Calu3 (cell line): ENCODE measurements at regions not wholly inside any gene's neighbourhood (a gene's known extent, or its start where the extent isn't known, plus 50 kb on each side); places are given as distances from the start of the nearest gene placed in this dataset.
"Not testable (repeated sequence)": the region's sequence is repeated elsewhere in the genome, so short reads cannot be mapped to it uniquely, and the experiment has no call there.

Experiments used
- BruUV-seq: library from RNA; stranded (reverse); fragments of 400-500 nt; replicated peaks from 2 replicates; lab custom pipeline; 2021; lab: Mats Ljungman, UMichigan
- CTCF ChIA-PET: fragments of 300-600 bp; sonication (Branson Sonifier 250); formaldehyde crosslinking; loops from one replicate; lab custom pipeline; 2022; ENCODE audit warnings: antibody characterized with exemption; lab: Charles Lee
- DNase-seq: peaks from one replicate; pipeline ENCODE4 v3.0.0; 2022
- H3K27ac Mint-ChIP-seq: one replicate; pipeline ENCODE4 v1.8.0; 2022; ENCODE audit warnings: mixed read lengths; ENCODE audit not compliant: unreplicated experiment
- H3K27me3 Mint-ChIP-seq: one replicate; pipeline ENCODE4 v1.8.0; 2022; ENCODE audit warnings: mixed read lengths; ENCODE audit not compliant: unreplicated experiment
- H3K36me3 Mint-ChIP-seq: one replicate; pipeline ENCODE4 v1.8.0; 2022; ENCODE audit warnings: mild to moderate bottlenecking, moderate library complexity, mixed read lengths; ENCODE audit not compliant: insufficient read depth, unreplicated experiment
- H3K4me1 Mint-ChIP-seq: one replicate; pipeline ENCODE4 v1.8.0; 2022; ENCODE audit warnings: mild to moderate bottlenecking, low read depth, mixed read lengths; ENCODE audit not compliant: unreplicated experiment
- H3K4me3 Mint-ChIP-seq: one replicate; pipeline ENCODE4 v1.8.0; 2022; ENCODE audit warnings: mild to moderate bottlenecking, low read depth, moderate library complexity, mixed read lengths; ENCODE audit not compliant: unreplicated experiment
- H3K9me3 Mint-ChIP-seq: one replicate; pipeline ENCODE4 v1.8.0; 2022; ENCODE audit warnings: low read depth, mixed read lengths; ENCODE audit not compliant: unreplicated experiment
- CTCF ChIP-seq: fragments of 200-600 bp; IDR thresholded peaks from one replicate; pipeline ENCODE4 v1.8.0; 2022; ENCODE audit warnings: antibody characterized with exemption; ENCODE audit not compliant: unreplicated experiment
- intact Hi-C: fragments of 100-400 bp; cut with micrococcal nuclease; formaldehyde crosslinking; loops from one replicate; pipeline ENCODE4 v1.10.0; 2022; ENCODE audit not compliant: unreplicated experiment

- intact Hi-C loops: no loop called here
- DNase-seq: peak; percentile 39
- H3K4me3 Mint-ChIP-seq: peak overlapping the region; percentile 12
- no TSS peak for BruUV-seq
- H3K27me3 Mint-ChIP-seq: no peaks in the 10 kb centered on the region
- CTCF ChIA-PET: no interaction called here
- peaks cover 40% of the 10 kb centered on the region for H3K36me3 Mint-ChIP-seq
- peak overlapping the region; percentile 74 for H3K27ac Mint-ChIP-seq
- no peak for TF ChIP-seq CTCF
- H3K9me3 Mint-ChIP-seq: peaks cover 2% of the 10 kb centered on the region
- H3K4me1 Mint-ChIP-seq: peaks cover 9% of the 10 kb centered on the region
Measured at GRCh38 chr7:130853503-130854279, 119.7 kb upstream of the KLF14 start.

- Mint-ChIP-seq H3K9me3 (peaks cover 5% of the 10 kb centered on the region), H3K36me3 (peaks cover 48% of the 10 kb centered on the region), H3K27ac (no peak overlapping the region), H3K4me3 (no peak overlapping the region), H3K4me1 (peaks cover 9% of the 10 kb centered on the region), H3K27me3 (no peaks in the 10 kb centered on the region)
- no TSS peak for BruUV-seq
- intact Hi-C loops: no loop called here
- CTCF ChIA-PET: no interaction called here
- TF ChIP-seq CTCF: no peak
- DNase-seq: no peak
Measured at GRCh38 chr7:130854481-130854880, 120.5 kb upstream of the KLF14 start.

GRCh38 chr7:130856866-130857265 lies 122.9 kb upstream of the KLF14 start:
- Mint-ChIP-seq H3K4me3 (no peak overlapping the region), H3K36me3 (peaks cover 66% of the 10 kb centered on the region), H3K4me1 (peaks cover 9% of the 10 kb centered on the region), H3K27ac (no peak overlapping the region), H3K27me3 (no peaks in the 10 kb centered on the region), H3K9me3 (peaks cover 11% of the 10 kb centered on the region)
- intact Hi-C loops: no loop called here
- CTCF ChIA-PET: no interaction called here
- no peak for TF ChIP-seq CTCF
- DNase-seq: no peak
- no TSS peak for BruUV-seq

GRCh38 chr7:130860832-130861231 lies 126.8 kb upstream of the KLF14 start:
- H3K4me3 Mint-ChIP-seq, BruUV-seq, intact Hi-C loops, H3K27me3 Mint-ChIP-seq, DNase-seq, H3K4me1 Mint-ChIP-seq, H3K27ac Mint-ChIP-seq: not testable (repeated sequence)
- Mint-ChIP-seq H3K36me3 (peaks cover 93% of the 10 kb centered on the region), H3K9me3 (peaks cover 15% of the 10 kb centered on the region)
- CTCF ChIA-PET: interaction anchor here (0.6 kb wide), 1 partner anchor 197 kb away, joined by 3 read pairs; no protein-coding TSS in a partner anchor
